BJ (cell line): ENCODE measurements at regions not wholly inside any gene's neighbourhood (a gene's known extent, or its start where the extent isn't known, plus 50 kb on each side); places are given as distances from the start of the nearest gene placed in this dataset.

Experiments
- CTCF ChIA-PET: fragments of 350-600 bp; formaldehyde crosslinking; extraction: SDS; loops from one replicate; lab custom pipeline; 2021; ENCODE audit warnings: antibody characterized with exemption, inconsistent platforms; lab: Yijun Ruan, JAX
- POLR2A ChIA-PET: fragments of 300-600 bp; sonication (Branson Sonifier 250); formaldehyde crosslinking; extraction: SDS; loops from one replicate; lab custom pipeline; 2021; ENCODE audit warnings: antibody characterized with exemption; lab: Charles Lee
- DNase-seq: peaks from one replicate; pipeline ENCODE4 v3.0.0-alpha.2; 2011; ENCODE audit warnings: low read depth
- H3K27me3 ChIP-seq: 2 replicates; pipeline ENCODE4 v1.6.0; 2011; ENCODE audit warnings: low read length; ENCODE audit not compliant: control insufficient read depth, insufficient read depth
- H3K36me3 ChIP-seq: 2 replicates; pipeline ENCODE4 v1.5.1; 2011; ENCODE audit warnings: low read length; ENCODE audit not compliant: control insufficient read depth, insufficient read depth
- H3K4me3 ChIP-seq: 2 replicates; pipeline ENCODE4 v1.5.1; 2011; ENCODE audit warnings: low read depth, mild to moderate bottlenecking, control low read depth, low read length
- TF ChIP-seq, protein P1 (sequence below): IDR thresholded peaks from 2 replicates; pipeline ENCODE4 v1.5.1; 2011; ENCODE audit warnings: low read depth, mild to moderate bottlenecking, control low read depth, inconsistent platforms, low read length, moderate library complexity; ENCODE audit not compliant: insufficient read depth

DNA sequence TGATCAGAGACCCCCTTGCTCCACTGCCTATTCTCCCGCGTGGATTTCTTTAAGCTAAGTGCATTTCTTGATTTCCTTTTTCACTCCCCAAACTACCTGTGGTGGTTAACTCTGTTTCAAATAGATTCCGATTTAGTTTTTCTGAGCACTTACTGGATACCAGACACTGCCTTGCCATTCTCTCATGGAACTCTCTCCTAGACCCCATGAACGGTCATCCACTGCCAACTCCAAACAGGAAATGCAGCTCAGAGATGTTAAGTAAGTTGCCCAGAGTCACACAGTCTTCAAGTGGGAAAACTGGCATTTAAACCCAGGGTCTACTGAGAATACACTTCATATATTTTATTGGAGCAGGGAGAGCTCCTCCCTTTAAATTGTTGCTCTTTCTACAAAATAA lies 199.4 kb downstream of the MAF start:
- H3K4me3 ChIP-seq, result no peak overlapping the region
- TF ChIP-seq, protein P1, sequence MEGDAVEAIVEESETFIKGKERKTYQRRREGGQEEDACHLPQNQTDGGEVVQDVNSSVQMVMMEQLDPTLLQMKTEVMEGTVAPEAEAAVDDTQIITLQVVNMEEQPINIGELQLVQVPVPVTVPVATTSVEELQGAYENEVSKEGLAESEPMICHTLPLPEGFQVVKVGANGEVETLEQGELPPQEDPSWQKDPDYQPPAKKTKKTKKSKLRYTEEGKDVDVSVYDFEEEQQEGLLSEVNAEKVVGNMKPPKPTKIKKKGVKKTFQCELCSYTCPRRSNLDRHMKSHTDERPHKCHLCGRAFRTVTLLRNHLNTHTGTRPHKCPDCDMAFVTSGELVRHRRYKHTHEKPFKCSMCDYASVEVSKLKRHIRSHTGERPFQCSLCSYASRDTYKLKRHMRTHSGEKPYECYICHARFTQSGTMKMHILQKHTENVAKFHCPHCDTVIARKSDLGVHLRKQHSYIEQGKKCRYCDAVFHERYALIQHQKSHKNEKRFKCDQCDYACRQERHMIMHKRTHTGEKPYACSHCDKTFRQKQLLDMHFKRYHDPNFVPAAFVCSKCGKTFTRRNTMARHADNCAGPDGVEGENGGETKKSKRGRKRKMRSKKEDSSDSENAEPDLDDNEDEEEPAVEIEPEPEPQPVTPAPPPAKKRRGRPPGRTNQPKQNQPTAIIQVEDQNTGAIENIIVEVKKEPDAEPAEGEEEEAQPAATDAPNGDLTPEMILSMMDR, result no peak
- no peak for DNase-seq
- no peaks in the 10 kb centered on the region for H3K36me3 ChIP-seq
- POLR2A ChIA-PET, result no interaction called here
- H3K27me3 ChIP-seq, result no peaks in the 10 kb centered on the region
- CTCF ChIA-PET, result interaction anchor here (0.7 kb wide), 1 partner anchor 634 kb away, joined by 3 read pairs; no protein-coding TSS in a partner anchor

DNA sequence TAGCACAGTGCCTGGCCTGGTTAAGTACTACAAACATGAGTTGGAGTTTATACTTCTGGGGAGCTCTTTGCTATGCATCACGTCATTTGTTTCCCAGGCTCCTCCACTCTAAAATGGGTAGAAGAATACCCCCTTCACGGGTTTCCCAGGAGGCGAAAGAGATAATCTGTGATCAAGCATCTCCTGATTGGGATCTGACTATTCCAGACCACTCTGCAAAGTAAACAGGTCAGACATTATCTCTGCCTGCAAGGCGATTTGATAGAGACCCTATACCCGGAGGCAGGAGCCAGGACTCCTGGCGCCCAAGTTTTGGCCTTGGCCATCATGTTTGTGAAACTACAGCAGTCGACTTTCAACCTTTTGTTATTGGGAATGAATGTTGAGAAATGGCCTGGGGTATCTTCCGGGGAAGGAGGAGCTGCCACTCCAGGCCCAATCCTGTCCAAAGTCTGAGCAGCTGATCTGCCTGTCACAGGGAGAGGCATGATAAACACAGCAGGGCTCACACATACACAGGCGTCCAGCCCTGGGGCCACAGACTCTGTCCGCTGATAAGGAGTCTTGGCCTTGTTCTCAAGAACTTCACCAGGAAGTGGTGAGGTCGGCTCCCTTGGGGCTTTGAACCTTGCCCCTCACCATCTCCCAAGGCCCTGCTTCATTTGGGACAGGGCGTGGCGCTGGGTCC lies 199.9 kb downstream of the MAF start:
- TF ChIP-seq, protein P1, result no peak
- DNase-seq, result no peak
- ChIA-PET POLR2A (no interaction called here), CTCF (interaction anchor here (0.7 kb wide), 1 partner anchor 634 kb away, joined by 3 read pairs; no protein-coding TSS in a partner anchor)
- Histone ChIP-seq H3K4me3 (no peak overlapping the region), H3K36me3 (no peaks in the 10 kb centered on the region), H3K27me3 (no peaks in the 10 kb centered on the region)

DNA sequence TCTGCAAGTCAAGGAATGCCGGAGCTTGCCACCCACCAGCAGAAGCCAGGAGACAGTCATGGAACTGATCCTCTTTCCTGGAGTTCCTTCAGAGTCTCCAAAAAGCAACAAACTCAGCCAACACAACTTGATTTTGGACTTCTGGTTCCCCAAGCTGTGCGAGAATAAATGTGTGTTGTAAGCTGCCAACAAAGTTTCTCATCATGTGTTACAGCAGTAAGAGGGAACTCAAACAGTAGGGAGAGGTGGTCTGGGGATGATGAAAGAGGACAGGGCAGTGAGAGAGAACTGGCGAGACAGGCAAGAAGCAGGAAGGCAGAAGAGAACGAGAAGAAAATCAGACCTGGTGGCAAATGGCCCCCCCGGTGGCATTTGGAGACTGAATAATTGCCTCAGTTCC lies 204.9 kb downstream of the MAF start:
- TF ChIP-seq, protein P1, result no peak
- H3K4me3 ChIP-seq, result no peak overlapping the region
- CTCF ChIA-PET, result no interaction called here
- H3K36me3 ChIP-seq, result no peaks in the 10 kb centered on the region
- H3K27me3 ChIP-seq, result no peaks in the 10 kb centered on the region
- no peak for DNase-seq
- POLR2A ChIA-PET, result no interaction called here

DNA sequence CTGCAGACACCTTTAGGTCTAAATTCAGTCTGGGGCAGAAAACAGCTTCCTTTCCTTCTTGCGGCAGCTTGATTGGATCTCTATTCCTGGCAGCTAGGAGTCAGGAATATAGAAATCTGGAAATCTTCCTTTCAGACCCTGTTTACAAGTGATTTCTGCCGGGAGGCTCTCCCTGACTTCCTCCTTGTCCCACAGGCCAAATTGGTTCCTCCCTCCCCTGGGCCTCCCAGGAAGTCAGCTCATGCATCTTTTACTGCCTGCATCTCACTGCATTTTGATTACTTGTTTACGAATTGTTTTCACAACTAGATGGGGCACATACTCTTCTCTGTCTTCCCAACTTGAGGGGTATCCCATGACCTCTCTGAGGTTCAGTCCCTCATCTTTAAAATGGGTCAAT lies 206.3 kb downstream of the MAF start:
- Histone ChIP-seq H3K27me3 (no peaks in the 10 kb centered on the region), H3K4me3 (no peak overlapping the region), H3K36me3 (no peaks in the 10 kb centered on the region)
- DNase-seq, result no peak
- TF ChIP-seq, protein P1, result no peak
- ChIA-PET CTCF (no interaction called here), POLR2A (no interaction called here)

DNA sequence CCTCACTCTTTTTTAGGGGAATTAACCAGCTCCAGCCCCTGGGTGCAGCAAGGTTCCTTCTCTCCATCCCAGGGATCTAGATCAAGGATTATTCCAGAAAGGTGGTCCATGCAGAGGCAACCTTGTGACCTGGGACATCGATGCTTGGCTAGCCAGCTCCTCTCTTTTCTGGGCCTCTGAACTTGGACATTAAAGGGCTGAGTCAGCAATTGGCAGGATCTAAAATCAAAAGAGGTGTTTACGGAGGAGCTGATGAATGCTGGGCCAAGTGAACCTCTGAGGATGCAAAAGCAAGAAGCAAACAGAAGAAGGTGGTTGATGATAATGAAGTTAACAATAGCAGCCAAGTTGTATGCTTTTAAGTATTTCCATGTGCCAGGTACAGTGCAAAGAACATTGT lies 207.0 kb downstream of the MAF start:
- TF ChIP-seq, protein P1, result no peak
- Histone ChIP-seq H3K27me3 (no peaks in the 10 kb centered on the region), H3K36me3 (no peaks in the 10 kb centered on the region), H3K4me3 (no peak overlapping the region)
- ChIA-PET CTCF (no interaction called here), POLR2A (no interaction called here)
- no peak for DNase-seq
